ENCODE measurements at regions not wholly inside any gene's neighbourhood (a gene's known extent, or its start where the extent isn't known, plus 50 kb on each side); places are given as distances from the start of the nearest gene placed in this dataset.

- DNase-seq = no peak
- ChIA-PET POLR2A (ENCODE audit: unreplicated experiment) (no interaction called here), CTCF (no interaction called here)
- H3K27me3 ChIP-seq (ENCODE audit: low read length) = no peaks in the 10 kb centered on the region
- no peak overlapping the region for H3K9ac ChIP-seq (ENCODE audit: low read length)
- no peaks in the 10 kb centered on the region for H3K4me1 ChIP-seq (ENCODE audit: insufficient read depth, low read length)
- no peaks in the 10 kb centered on the region for H3F3A ChIP-seq (ENCODE audit: low read length, unreplicated experiment)
- no peak for TF ChIP-seq EZH2phosphoT487 (IDR thresholded peaks at IDR 0.05; ENCODE audit: borderline replicate concordance, low read length)
- no peak for TF ChIP-seq EZH2 (IDR thresholded peaks at IDR 0.05; ENCODE audit: low read length, unreplicated experiment)
- no peak for TF ChIP-seq CTCF (conservative IDR thresholded peaks at IDR 0.05; ENCODE audit: low read depth, low read length)
- intact Hi-C loops (cut with micrococcal nuclease) = no loop called here
- H3K9me3 ChIP-seq (ENCODE audit: low read length) = no peaks in the 10 kb centered on the region
- H3K4me2 ChIP-seq (ENCODE audit: low read length) = no peak overlapping the region
- H3K9me2 ChIP-seq (replicated peaks; ENCODE audit: low read length) = no peaks in the 10 kb centered on the region
- H3K27ac ChIP-seq (ENCODE audit: low read length) = no peak overlapping the region
- no peak overlapping the region for H3K4me3 ChIP-seq (ENCODE audit: low read length)
- no peak for ATAC-seq
- H4K20me1 ChIP-seq (ENCODE audit: low read length) = no peaks in the 10 kb centered on the region
- no peak overlapping the region for H2AFZ ChIP-seq (ENCODE audit: low read length)
- no peaks in the 10 kb centered on the region for H3K36me3 ChIP-seq (ENCODE audit: low read depth, low read length)
- no peaks in the 10 kb centered on the region for H3K79me2 ChIP-seq (ENCODE audit: low read length)
- BruUV-seq (replicated peaks) = no TSS peak
These were observed 74.7 kb upstream of the TNFAIP3 start for GRCh38 chr6:137792160-137793033.

- no TSS peak for BruUV-seq (replicated peaks)
- DNase-seq (no peak), ATAC-seq (no peak)
- intact Hi-C loops (cut with micrococcal nuclease) = no loop called here
- Histone ChIP-seq H3K79me2 (ENCODE audit: low read length) (no peaks in the 10 kb centered on the region), H3K4me2 (ENCODE audit: low read length) (no peak overlapping the region), H2AFZ (ENCODE audit: low read length) (no peak overlapping the region), H3K9me2 (replicated peaks; ENCODE audit: low read length) (no peaks in the 10 kb centered on the region), H3F3A (ENCODE audit: low read length, unreplicated experiment) (no peaks in the 10 kb centered on the region), H4K20me1 (ENCODE audit: low read length) (no peaks in the 10 kb centered on the region), H3K4me1 (ENCODE audit: insufficient read depth, low read length) (no peaks in the 10 kb centered on the region), H3K9ac (ENCODE audit: low read length) (no peak overlapping the region), H3K27me3 (ENCODE audit: low read length) (no peaks in the 10 kb centered on the region), H3K9me3 (ENCODE audit: low read length) (no peaks in the 10 kb centered on the region), H3K36me3 (ENCODE audit: low read depth, low read length) (no peaks in the 10 kb centered on the region), H3K27ac (ENCODE audit: low read length) (no peak overlapping the region), H3K4me3 (ENCODE audit: low read length) (no peak overlapping the region)
- no peak for TF ChIP-seq EZH2phosphoT487 (IDR thresholded peaks at IDR 0.05; ENCODE audit: borderline replicate concordance, low read length)
- no peak for TF ChIP-seq EZH2 (IDR thresholded peaks at IDR 0.05; ENCODE audit: low read length, unreplicated experiment)
- no peak for TF ChIP-seq CTCF (conservative IDR thresholded peaks at IDR 0.05; ENCODE audit: low read depth, low read length)
- ChIA-PET POLR2A (ENCODE audit: unreplicated experiment) (no interaction called here), CTCF (no interaction called here)
These were observed 73.1 kb upstream of the TNFAIP3 start for GRCh38 chr6:137793805-137794515.

Measured in PC-3 (cell line).